AG09309 (cell line): ENCODE measurements at regions not wholly inside any gene's neighbourhood (a gene's known extent, or its start where the extent isn't known, plus 50 kb on each side); places are given as distances from the start of the nearest gene placed in this dataset.

Experiments
- DNase-seq: peaks from one replicate; pipeline ENCODE4 v3.0.0-alpha.2; 2010; ENCODE audit warnings: low read depth
- H3K4me3 ChIP-seq: 2 replicates; pipeline ENCODE4 v1.5.1; 2011; ENCODE audit warnings: mild to moderate bottlenecking, low read depth, low read length, moderate library complexity; ENCODE audit not compliant: control insufficient read depth
- TF ChIP-seq, protein P1 (sequence below): IDR thresholded peaks from 2 replicates; pipeline ENCODE4 v1.5.1; 2011; ENCODE audit warnings: mild to moderate bottlenecking, low read depth, low read length, inconsistent platforms; ENCODE audit not compliant: insufficient read depth, control insufficient read depth; ENCODE audit errors: missing control alignments

DNA sequence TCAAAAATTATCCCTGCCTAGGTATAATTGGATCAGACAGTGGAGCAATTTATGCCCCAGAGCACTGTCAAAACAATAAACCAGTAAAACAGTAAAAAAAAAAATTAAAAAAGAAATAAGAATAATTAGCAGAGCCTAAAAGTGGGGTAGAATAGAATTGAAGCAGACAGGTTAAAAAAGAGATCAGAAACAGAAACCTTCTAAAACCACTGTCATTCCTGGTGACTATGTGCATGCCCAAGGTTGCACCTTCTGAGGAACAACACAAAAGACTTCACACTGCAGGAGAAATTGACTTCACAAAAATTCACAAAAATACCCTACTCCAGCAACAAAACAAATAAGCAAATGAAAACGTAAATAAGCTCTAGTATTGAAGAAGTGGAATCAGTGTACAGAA is 168.6 kb downstream of the SPANXA1 start:
- DNase-seq = no peak
- TF ChIP-seq, protein P1, sequence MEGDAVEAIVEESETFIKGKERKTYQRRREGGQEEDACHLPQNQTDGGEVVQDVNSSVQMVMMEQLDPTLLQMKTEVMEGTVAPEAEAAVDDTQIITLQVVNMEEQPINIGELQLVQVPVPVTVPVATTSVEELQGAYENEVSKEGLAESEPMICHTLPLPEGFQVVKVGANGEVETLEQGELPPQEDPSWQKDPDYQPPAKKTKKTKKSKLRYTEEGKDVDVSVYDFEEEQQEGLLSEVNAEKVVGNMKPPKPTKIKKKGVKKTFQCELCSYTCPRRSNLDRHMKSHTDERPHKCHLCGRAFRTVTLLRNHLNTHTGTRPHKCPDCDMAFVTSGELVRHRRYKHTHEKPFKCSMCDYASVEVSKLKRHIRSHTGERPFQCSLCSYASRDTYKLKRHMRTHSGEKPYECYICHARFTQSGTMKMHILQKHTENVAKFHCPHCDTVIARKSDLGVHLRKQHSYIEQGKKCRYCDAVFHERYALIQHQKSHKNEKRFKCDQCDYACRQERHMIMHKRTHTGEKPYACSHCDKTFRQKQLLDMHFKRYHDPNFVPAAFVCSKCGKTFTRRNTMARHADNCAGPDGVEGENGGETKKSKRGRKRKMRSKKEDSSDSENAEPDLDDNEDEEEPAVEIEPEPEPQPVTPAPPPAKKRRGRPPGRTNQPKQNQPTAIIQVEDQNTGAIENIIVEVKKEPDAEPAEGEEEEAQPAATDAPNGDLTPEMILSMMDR = no peak
- no peak overlapping the region for H3K4me3 ChIP-seq

DNA sequence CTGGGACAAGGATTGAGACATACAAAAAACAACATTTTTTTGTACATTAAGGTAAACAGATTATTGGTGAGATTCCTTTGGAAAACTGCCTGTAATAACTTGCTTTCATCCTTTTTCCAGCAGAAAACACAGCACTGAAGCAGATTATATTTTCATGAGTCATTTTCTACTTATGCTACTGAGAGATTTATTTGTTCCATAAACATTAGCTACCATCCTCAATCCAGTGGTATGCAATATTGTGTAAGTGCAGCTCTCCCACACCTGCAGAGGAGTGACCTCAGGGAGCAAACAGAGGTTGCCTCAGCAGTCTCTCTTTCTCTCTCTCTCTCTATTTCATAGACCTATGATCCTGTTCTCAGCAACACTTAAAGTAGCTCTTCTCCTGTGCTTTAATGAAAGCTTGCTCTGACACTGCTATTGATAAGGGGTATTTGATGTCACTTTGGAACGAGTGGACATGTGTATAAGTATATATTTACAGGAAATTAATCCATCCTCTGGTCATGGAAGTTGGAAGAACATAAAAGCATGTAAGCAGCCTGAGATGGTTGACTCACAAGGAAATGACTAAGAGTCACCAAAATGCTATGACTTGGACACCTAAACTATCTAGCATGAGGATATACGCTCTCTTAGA is 163.7 kb upstream of the SPANXC start:
- DNase-seq = no peak
- no peak overlapping the region for H3K4me3 ChIP-seq
- TF ChIP-seq, protein P1 = no peak

DNA sequence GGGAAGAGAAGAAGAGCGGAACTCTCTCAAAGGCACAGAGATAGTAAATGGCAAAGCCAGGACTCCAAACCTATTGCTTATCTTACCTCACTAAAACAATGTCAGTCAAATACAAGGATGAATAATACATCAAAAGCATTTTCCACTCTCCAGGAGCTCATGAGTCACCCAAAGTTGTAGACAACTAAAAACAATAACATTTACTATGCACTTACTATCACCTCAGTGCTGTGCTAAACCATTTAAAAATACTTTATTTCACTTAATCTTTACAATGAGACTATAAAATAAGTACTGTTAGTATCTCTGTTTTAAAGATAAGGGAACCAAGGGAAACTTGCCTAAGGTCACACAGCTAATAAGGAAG is 163.2 kb upstream of the SPANXC start:
- TF ChIP-seq, protein P1 = no peak
- no peak for DNase-seq
- no peak overlapping the region for H3K4me3 ChIP-seq

DNA sequence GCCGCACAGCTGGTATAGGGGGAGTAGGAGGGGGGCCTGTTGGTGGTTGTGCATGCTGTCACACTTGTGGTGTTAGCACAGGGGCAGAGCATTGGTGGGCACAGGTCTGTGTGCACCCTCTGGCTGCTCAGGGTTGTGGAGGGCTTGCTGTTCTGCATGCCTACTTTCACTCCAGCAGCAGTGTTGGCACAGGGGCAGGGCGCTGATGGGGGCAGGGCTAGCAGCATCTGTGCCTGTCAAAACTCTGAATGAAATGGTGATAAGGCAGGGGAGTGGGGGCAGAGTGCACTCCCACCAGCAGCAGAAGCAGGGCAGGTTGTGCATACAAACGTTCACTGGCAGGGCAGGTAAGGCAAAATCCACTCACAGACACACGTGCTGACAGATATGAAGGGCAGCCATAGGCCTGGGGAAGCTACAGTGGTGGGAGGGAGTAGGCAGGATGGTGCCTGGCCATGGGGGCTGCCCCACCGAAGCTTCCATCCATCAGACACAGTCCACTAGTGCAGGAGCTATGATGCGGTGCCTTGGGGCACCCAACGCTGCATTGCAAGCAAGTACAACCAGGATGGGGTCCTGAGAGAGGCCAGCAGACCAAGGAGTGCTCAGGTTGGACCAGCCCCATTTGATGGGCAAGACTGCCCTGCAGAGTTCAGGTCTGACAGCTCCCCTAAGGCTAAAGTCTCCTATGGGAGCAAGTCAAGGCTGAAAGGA is 160.7 kb upstream of the SPANXC start:
- no peak overlapping the region for H3K4me3 ChIP-seq
- DNase-seq = no peak
- TF ChIP-seq, protein P1 = no peak

DNA sequence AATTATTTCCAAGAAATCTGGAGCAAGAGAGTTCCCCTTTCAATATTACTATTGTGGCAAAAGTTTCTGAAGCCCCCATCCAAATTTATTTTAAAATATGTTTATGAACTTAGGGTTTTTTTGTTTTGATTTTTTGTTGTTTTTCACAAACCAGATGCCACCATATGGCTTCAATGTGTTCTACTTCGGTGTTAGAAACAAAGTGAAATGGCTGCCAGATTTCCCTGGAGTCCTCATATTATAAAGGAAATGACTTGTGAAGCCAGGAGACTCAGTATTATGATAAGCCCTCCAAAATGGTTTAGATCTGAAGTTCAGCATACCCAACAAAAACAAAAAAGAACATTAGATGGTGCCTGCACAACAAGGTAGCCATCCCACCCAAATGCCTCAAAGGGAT is 154.2 kb upstream of the SPANXC start:
- H3K4me3 ChIP-seq = no peak overlapping the region
- TF ChIP-seq, protein P1 = no peak
- no peak for DNase-seq

DNA sequence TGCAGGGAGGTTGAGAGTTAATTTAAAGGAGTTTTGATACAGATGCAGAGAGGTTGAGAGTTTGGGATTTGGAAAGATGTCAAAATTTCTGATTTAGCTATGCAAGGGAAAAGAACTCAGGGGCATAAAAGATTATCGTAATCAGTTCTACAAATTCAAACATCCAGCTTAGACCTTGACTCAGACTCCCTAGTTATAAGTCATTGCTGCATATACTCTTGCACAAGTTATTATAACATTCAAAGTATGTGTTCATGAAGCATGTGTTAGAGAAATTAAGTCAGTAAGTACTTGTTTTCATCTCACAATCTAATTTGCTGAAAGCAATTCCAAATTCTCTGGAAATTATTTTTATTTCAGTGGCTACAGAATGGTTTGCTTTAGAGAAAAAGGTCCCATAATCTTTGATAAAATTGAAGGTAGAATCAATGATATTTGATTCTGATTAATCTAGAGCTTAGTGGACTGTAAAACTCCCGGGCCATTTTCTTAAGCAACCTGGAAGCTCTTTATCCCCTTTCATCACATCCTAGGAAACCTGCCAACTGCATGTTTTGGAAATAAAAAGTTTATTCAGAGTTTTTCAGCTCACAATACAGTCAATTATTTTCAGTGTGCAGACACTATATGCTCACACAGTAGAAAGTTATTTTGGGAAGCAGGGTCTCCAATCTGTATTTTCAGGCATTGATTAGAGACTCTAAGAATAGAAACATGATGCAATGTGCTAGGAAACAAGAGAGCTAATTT is 132.9 kb upstream of the SPANXC start:
- TF ChIP-seq, protein P1 = no peak
- no peak overlapping the region for H3K4me3 ChIP-seq
- no peak for DNase-seq
